Right lobe of liver (tissue), 6 donors: ENCODE measurements at regions not wholly inside any gene's neighbourhood (a gene's known extent, or its start where the extent isn't known, plus 50 kb on each side); places are given as distances from the start of the nearest gene placed in this dataset.

Source experiments
- ATAC-seq, 4 donors: fragments of 200-7000 bp; cut with Tn5 transposase; one replicate each; pipeline ENCODE4 v1.9.1; 2020; ENCODE audit warnings: mild to moderate bottlenecking in 4 of 4, moderate library complexity in 4 of 4
- DNase-seq, 3 donors: peaks; one replicate each; pipeline ENCODE4 v3.0.0-alpha.2; 2020
- H3K27ac ChIP-seq, 3 donors: fragments of 200-600 bp; one replicate each; pipeline ENCODE4 v1.8.0; 2022
- H3K27me3 ChIP-seq, 2 donors: fragments of 200-600 bp; one replicate each; pipeline ENCODE4 v1.8.0; 2022
- H3K36me3 ChIP-seq, 4 donors: fragments of 200-600 bp; sonication (generic) in 1 of 4; one replicate each; pipeline versions ENCODE4 v1.5.1 to v1.8.0; 2017 to 2022; ENCODE audit warnings: control low read depth in 1 of 4
- H3K4me1 ChIP-seq, 4 donors: fragments of 200-600 bp; sonication (generic) in 1 of 4; one replicate each; pipeline versions ENCODE4 v1.5.1 to v1.8.0; 2017 to 2022; ENCODE audit warnings: control low read depth in 1 of 4
- H3K4me3 ChIP-seq, 3 donors: fragments of 200-600 bp; one replicate each; pipeline ENCODE4 v1.8.0; 2022
- H3K9me3 ChIP-seq, 4 donors: fragments of 200-600 bp; sonication (generic) in 1 of 4; one replicate each; pipeline versions ENCODE4 v1.5.1 to v1.8.0; 2017 to 2022; ENCODE audit warnings: control low read depth in 1 of 4
- POLR2A ChIP-seq: fragments of 450-650 bp; IDR thresholded peaks from one replicate; pipeline ENCODE4 v1.6.1; 2017; ENCODE audit warnings: antibody characterized with exemption, mild to moderate bottlenecking
- WGBS: methylation state at CpG from one replicate; pipeline ENCODE4 v1.1.6; 2018; ENCODE audit warnings: low coverage, low lambda C conversion rate; ENCODE audit not compliant: insufficient coverage; ENCODE audit errors: missing lambda C conversion rate; 5-methylcytosine and 5-hydroxymethylcytosine counted together
- intact Hi-C, 2 donors: fragments of 100-400 bp; cut with DNase I; formaldehyde crosslinking; loops; one replicate each; pipeline versions ENCODE4 v1.11.2 to v1.14.1; 2022
- TF ChIP-seq, protein P1 (sequence below), 4 donors: fragments of 200-600 bp in 3 of 4; fragments of 450-650 bp in 1 of 4; IDR thresholded peaks; one replicate each; pipeline versions ENCODE4 v1.5.1 to v1.8.0; 2016 to 2022; ENCODE audit warnings: antibody characterized with exemption in 4 of 4, mild to moderate bottlenecking in 2 of 4
- donor health status: DM: no; HTN: yes; CAD: no.
- donor health status: DM: no; HTN: no; CAD: no.
- donor health status: DM: no; HTN: no; CAD: no.
- donor health status: DM: no; HTN: yes; CAD: no.
- donor health status: DM: no; HTN: yes; CAD: no.

- DNase-seq (no peak), ATAC-seq (no peak)
- Histone ChIP-seq H3K9me3 (no peaks in the 10 kb centered on the region), H3K4me3 (no peak overlapping the region), H3K36me3 (no peaks in the 10 kb centered on the region), H3K27me3 (peaks cover 0 to 10% of the 10 kb centered on the region in 2 donors), H3K27ac (no peak overlapping the region), H3K4me1 (peaks cover 0 to 12% (median 6%) of the 10 kb centered on the region in 4 donors)
- 61% methylated on average over 5 of the region's 5 CpGs for WGBS
- TF ChIP-seq, protein P1, sequence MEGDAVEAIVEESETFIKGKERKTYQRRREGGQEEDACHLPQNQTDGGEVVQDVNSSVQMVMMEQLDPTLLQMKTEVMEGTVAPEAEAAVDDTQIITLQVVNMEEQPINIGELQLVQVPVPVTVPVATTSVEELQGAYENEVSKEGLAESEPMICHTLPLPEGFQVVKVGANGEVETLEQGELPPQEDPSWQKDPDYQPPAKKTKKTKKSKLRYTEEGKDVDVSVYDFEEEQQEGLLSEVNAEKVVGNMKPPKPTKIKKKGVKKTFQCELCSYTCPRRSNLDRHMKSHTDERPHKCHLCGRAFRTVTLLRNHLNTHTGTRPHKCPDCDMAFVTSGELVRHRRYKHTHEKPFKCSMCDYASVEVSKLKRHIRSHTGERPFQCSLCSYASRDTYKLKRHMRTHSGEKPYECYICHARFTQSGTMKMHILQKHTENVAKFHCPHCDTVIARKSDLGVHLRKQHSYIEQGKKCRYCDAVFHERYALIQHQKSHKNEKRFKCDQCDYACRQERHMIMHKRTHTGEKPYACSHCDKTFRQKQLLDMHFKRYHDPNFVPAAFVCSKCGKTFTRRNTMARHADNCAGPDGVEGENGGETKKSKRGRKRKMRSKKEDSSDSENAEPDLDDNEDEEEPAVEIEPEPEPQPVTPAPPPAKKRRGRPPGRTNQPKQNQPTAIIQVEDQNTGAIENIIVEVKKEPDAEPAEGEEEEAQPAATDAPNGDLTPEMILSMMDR (IDR thresholded peaks at IDR 0.05) = no peak
- TF ChIP-seq POLR2A = no peak
- intact Hi-C loops = no loop called here
Observed at GRCh38 chr5:154612666-154613065, 134.6 kb upstream of the HAND1 start.

DNA sequence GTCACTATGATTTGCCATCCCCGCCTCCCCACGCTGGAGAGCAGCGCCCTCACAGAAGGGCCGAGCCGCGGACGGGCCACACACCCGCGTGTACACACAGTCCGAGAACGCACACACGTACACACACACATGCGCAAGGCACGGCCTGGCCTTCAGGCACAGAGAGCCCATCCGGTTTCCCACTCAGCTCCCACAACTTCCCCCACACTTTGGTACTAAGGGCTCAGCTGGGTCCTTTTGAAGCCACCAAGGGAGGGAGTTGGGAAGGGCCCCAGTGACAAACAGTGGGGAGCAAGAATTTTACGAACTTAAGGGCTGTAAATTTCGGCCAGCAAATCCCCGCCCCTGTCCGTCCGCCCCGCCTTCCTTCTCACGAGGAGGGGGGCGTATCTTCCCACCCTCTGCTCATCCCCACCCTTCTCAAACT, 133.3 kb upstream of the HAND1 start:
- intact Hi-C loops = no loop called here
- Histone ChIP-seq H3K27me3 (peaks cover 0 to 10% of the 10 kb centered on the region in 2 donors), H3K4me3 (no peak overlapping the region), H3K4me1 (peaks cover 0 to 12% (median 6%) of the 10 kb centered on the region in 4 donors), H3K27ac (no peak overlapping the region), H3K36me3 (no peaks in the 10 kb centered on the region), H3K9me3 (no peaks in the 10 kb centered on the region)
- no peak for TF ChIP-seq POLR2A
- TF ChIP-seq, protein P1 (IDR thresholded peaks at IDR 0.05) = no peak
- 3% methylated on average over 5 of the region's 23 CpGs for WGBS
- ATAC-seq (peak; percentile 15 to 40 (median 27)), DNase-seq (no peak)

GRCh38 chr5:154610321-154611154, 132.5 kb upstream of the HAND1 start:
- Histone ChIP-seq H3K4me1 (peaks cover 0 to 12% (median 6%) of the 10 kb centered on the region in 4 donors), H3K27ac (no peak overlapping the region), H3K4me3 (peak overlapping the region in 2 of 3 donors; percentile 18 to 29), H3K9me3 (no peaks in the 10 kb centered on the region), H3K36me3 (no peaks in the 10 kb centered on the region), H3K27me3 (peaks cover 0 to 10% of the 10 kb centered on the region in 2 donors)
- intact Hi-C loops = no loop called here
- WGBS = under 1% methylated on average over 11 of the region's 50 CpGs
- DNase-seq = peak; percentile 65 to 76 (median 76)
- ATAC-seq = peak; percentile 94 to 98 (median 94)
- TF ChIP-seq, protein P1 (IDR thresholded peaks at IDR 0.05) = peak; percentile 69 to 87 (median 78)
- no peak for TF ChIP-seq POLR2A

GRCh38 chr5:154609251-154609650, 131.2 kb upstream of the HAND1 start:
- Histone ChIP-seq H3K36me3 (no peaks in the 10 kb centered on the region), H3K4me3 (no peak overlapping the region), H3K9me3 (no peaks in the 10 kb centered on the region), H3K27ac (no peak overlapping the region), H3K4me1 (peaks cover 0 to 12% (median 6%) of the 10 kb centered on the region in 4 donors), H3K27me3 (peaks cover 0 to 10% of the 10 kb centered on the region in 2 donors)
- ATAC-seq (no peak), DNase-seq (no peak)
- WGBS = 50% methylated on average over 1 of the region's 3 CpGs
- intact Hi-C loops = loop anchor here in 1 of 2 donors (10.0 kb wide), 1 partner anchor 144 kb away; no protein-coding TSS in a partner anchor
- TF ChIP-seq POLR2A = no peak
- TF ChIP-seq, protein P1 (IDR thresholded peaks at IDR 0.05) = no peak
